Mesothelial cell of epicardium (in vitro differentiated cells): ENCODE measurements at regions not wholly inside any gene's neighbourhood (a gene's known extent, or its start where the extent isn't known, plus 50 kb on each side); places are given as distances from the start of the nearest gene placed in this dataset.
A peak's percentile ranks its signal among the peaks of the same experiment; 100 is the strongest.

ENCODE experiments used
- DNase-seq, 2 experiments: peaks; one replicate each; pipeline ENCODE4 v3.0.0; 2021; ENCODE audit warnings: low spot score in 2 of 2; ENCODE audit not compliant: unreplicated experiment in 2 of 2
- H3K27ac Mint-ChIP-seq: 2 replicates; pipeline ENCODE4 v1.8.0; 2021; ENCODE audit warnings: mixed read lengths
- H3K27me3 Mint-ChIP-seq: 2 replicates; pipeline ENCODE4 v1.8.0; 2021; ENCODE audit warnings: low read depth, mixed read lengths
- H3K36me3 Mint-ChIP-seq: 2 replicates; pipeline ENCODE4 v1.8.0; 2021; ENCODE audit warnings: mixed read lengths
- H3K4me1 Mint-ChIP-seq: 2 replicates; pipeline ENCODE4 v1.8.0; 2021; ENCODE audit warnings: mixed read lengths
- H3K4me3 Mint-ChIP-seq: 2 replicates; pipeline ENCODE4 v1.8.0; 2021; ENCODE audit warnings: mild to moderate bottlenecking, moderate library complexity, mixed read lengths
- H3K9me3 Mint-ChIP-seq: 2 replicates; pipeline ENCODE4 v1.8.0; 2021; ENCODE audit warnings: mixed read lengths
- TF ChIP-seq, protein P1 (sequence below): fragments of 200-600 bp; sonication (generic); IDR thresholded peaks from one replicate; pipeline ENCODE4 v1.5.0; 2021; ENCODE audit warnings: antibody characterized with exemption; ENCODE audit not compliant: unreplicated experiment

GRCh38 chr16:27634779-27635178, 84.8 kb downstream of the KATNIP start:
- Mint-ChIP-seq H3K27ac (peak overlapping the region; percentile 84), H3K9me3 (no peaks in the 10 kb centered on the region), H3K4me1 (peaks cover 49% of the 10 kb centered on the region), H3K27me3 (no peaks in the 10 kb centered on the region), H3K4me3 (no peak overlapping the region), H3K36me3 (peaks cover 11% of the 10 kb centered on the region)
- no peak for DNase-seq
- TF ChIP-seq, protein P1, sequence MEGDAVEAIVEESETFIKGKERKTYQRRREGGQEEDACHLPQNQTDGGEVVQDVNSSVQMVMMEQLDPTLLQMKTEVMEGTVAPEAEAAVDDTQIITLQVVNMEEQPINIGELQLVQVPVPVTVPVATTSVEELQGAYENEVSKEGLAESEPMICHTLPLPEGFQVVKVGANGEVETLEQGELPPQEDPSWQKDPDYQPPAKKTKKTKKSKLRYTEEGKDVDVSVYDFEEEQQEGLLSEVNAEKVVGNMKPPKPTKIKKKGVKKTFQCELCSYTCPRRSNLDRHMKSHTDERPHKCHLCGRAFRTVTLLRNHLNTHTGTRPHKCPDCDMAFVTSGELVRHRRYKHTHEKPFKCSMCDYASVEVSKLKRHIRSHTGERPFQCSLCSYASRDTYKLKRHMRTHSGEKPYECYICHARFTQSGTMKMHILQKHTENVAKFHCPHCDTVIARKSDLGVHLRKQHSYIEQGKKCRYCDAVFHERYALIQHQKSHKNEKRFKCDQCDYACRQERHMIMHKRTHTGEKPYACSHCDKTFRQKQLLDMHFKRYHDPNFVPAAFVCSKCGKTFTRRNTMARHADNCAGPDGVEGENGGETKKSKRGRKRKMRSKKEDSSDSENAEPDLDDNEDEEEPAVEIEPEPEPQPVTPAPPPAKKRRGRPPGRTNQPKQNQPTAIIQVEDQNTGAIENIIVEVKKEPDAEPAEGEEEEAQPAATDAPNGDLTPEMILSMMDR: no peak

DNA sequence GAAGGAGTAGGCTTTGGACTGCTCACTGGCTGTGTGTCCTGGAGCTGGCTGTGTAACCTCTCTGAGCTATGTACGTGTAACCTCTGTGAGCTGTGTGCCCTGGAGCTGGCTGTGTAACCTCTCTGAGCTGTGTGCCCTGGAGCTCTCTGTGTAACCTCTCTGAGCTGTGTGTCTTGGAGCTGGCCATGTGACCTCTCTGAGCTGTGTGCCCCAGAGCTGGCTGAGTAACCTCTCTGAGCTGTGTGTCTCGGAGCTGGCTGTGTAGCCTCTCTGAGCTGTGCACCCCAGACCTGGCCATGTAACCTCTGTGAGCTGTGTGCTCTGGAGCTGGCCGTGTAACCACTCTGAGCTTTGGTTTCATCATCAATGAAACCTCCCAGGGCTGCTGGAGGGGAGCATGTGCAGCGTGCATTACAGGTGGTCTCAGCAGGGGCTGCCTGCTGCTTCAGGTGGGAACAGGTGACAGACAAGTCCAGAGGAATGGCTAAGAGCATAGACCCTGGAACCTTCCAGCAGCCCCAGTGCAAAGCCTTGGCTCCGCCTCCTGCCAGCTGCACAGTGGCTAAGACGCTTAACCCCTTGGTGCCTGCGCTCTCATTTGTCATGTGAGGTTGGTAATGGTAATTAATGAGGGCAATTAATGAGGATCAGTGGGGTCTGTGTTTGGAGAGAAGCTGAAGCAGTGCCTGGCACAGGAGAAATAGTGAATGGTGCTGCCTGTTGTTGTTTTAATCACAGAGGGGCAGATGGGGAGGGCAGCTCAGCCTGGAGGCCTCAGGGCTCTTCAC, 86.7 kb downstream of the KATNIP start:
- H3K9me3 Mint-ChIP-seq: no peaks in the 10 kb centered on the region
- H3K4me1 Mint-ChIP-seq: peaks cover 61% of the 10 kb centered on the region
- TF ChIP-seq, protein P1: no peak
- no peaks in the 10 kb centered on the region for H3K27me3 Mint-ChIP-seq
- no peak for DNase-seq
- H3K27ac Mint-ChIP-seq: peak overlapping the region; percentile 65
- H3K4me3 Mint-ChIP-seq: no peak overlapping the region
- peaks cover 8% of the 10 kb centered on the region for H3K36me3 Mint-ChIP-seq

GRCh38 chr16:27638833-27639560, 89.1 kb downstream of the KATNIP start:
- Mint-ChIP-seq H3K36me3 (no peaks in the 10 kb centered on the region), H3K9me3 (no peaks in the 10 kb centered on the region), H3K4me1 (peaks cover 55% of the 10 kb centered on the region), H3K27me3 (no peaks in the 10 kb centered on the region), H3K27ac (peak overlapping the region; percentile 95), H3K4me3 (no peak overlapping the region)
- TF ChIP-seq, protein P1: no peak
- no peak for DNase-seq

DNA sequence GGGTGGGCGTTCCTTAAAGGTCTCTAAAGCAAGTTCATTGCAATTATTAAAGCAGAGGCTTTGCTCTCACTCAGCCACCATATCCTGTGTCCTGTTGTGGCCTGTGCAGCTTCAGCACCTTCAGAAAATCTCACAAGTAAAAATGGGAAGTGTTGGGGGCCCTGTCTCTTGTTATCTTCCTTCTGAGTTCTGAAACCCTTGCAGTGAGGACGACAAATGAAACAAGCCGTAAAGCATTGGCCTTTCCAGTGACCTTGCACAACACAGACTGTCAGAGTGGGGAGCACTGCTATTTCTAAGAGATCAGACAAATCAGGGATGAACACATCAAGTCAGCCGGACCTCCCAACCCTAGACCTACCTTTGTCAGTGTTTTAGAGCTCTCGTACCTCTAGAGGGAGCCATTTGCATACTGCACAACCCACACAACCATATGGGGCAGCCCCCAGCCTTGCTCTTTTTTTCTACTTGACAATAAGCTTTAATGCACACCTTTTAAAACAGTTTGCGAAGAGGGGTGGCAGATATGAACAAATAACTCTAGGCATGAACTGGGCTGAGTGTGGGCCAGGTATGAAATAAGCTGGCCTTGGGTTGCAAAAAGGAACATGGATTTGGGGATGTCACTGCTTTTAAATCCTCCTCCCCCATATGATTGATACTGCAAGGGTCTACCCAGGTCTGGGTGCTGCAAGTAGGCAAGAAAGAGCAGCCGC, 89.8 kb downstream of the KATNIP start:
- H3K4me1 Mint-ChIP-seq: peaks cover 56% of the 10 kb centered on the region
- TF ChIP-seq, protein P1: peak; percentile 51

DNA sequence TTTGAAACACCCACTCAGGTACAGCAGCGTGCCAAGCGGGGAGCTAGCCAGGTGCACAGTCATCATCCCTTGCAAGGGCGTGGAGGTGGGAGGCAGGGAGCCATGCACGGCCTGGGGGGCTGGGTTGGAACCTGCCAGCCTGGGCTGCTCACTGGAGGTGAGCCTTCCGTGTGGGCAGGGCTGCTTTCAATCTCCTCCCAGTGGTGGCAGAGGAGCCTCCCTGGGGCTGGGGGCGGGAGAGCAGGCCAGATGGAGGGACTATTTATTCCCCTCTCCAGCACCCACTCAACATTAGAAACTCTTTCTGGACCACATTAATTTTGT, 90.3 kb downstream of the KATNIP start:
- peak overlapping the region; percentile 95 for H3K27ac Mint-ChIP-seq
- H3K4me1 Mint-ChIP-seq: peaks cover 53% of the 10 kb centered on the region
- TF ChIP-seq, protein P1: no peak
- no peaks in the 10 kb centered on the region for H3K36me3 Mint-ChIP-seq
- H3K27me3 Mint-ChIP-seq: no peaks in the 10 kb centered on the region
- no peak for DNase-seq
- H3K4me3 Mint-ChIP-seq: no peak overlapping the region
- no peaks in the 10 kb centered on the region for H3K9me3 Mint-ChIP-seq

More for the DNA sequence above, 89.8 kb downstream of the KATNIP start:
- Mint-ChIP-seq H3K4me3 (peak overlapping the region; percentile 11), H3K27me3 (no peaks in the 10 kb centered on the region), H3K9me3 (no peaks in the 10 kb centered on the region), H3K27ac (peak overlapping the region; percentile 95), H3K36me3 (no peaks in the 10 kb centered on the region)
- no peak for DNase-seq
